ENCODE measurements at regions not wholly inside any gene's neighbourhood (a gene's known extent, or its start where the extent isn't known, plus 50 kb on each side); places are given as distances from the start of the nearest gene placed in this dataset.
"Not testable (repeated sequence)": the region's sequence is repeated elsewhere in the genome, so short reads cannot be mapped to it uniquely, and the experiment has no call there.

- not testable (repeated sequence) for TF ChIP-seq POLR2AphosphoS5 (IDR thresholded peaks at IDR 0.05; ENCODE audit: low read depth, low read length); POLR2A (IDR thresholded peaks at IDR 0.05; ENCODE audit: low read depth, low read length); TAF1 (IDR thresholded peaks at IDR 0.05; ENCODE audit: low read depth, low read length); PAX5 (IDR thresholded peaks at IDR 0.05; ENCODE audit: insufficient read depth, low read length, severe bottlenecking); SPI1 (IDR thresholded peaks at IDR 0.05; ENCODE audit: low read depth, low read length); POU2F2 (IDR thresholded peaks at IDR 0.05; ENCODE audit: low read depth, low read length)
Observed at GRCh38 chr10:62928763-62929162, 112.6 kb upstream of the EGR2 start.
